ENCODE measurements at regions not wholly inside any gene's neighbourhood (a gene's known extent, or its start where the extent isn't known, plus 50 kb on each side); places are given as distances from the start of the nearest gene placed in this dataset.

DNA sequence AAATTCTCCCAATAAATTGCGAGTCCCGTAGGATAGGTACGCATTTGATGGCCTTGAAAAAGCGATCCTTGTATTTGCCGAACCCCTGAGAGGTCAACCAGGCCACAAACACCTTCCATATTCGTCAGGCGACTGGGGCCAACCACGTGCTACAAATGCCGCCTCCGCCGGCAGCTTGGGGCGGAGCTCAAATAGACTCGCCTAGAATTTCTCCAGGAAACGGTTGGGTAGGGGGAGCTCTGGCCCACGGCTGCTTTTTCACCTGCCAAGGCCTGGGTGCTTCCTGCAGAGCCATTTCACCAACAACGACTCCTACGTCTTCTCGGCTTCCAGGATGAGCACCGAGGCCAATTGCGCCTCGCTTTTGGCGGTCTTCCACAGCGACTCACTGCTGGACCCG, 53.4 kb upstream of the KIF5B start (continued):
- TF ChIP-seq SMARCC2 (IDR thresholded peaks at IDR 0.05; ENCODE audit: low read depth) (no peak), STAG1 (CRISPR knock-in tag; IDR thresholded peaks at IDR 0.05; ENCODE audit: borderline replicate concordance) (no peak), SMC3 (conservative IDR thresholded peaks at IDR 0.05; ENCODE audit: insufficient read depth, low read depth, low read length) (no peak), TAF15 (IDR thresholded peaks at IDR 0.05; ENCODE audit: low read depth, low read length) (no peak), RHOXF2B (CRISPR knock-in tag; conservative IDR thresholded peaks at IDR 0.05) (no peak), ZNF184 (CRISPR knock-in tag; IDR thresholded peaks at IDR 0.05) (no peak), FOXP1 (CRISPR knock-in tag; IDR thresholded peaks at IDR 0.05) (no peak), OTX1 (CRISPR knock-in tag; IDR thresholded peaks at IDR 0.05) (no peak), TARDBP (IDR thresholded peaks at IDR 0.05) (no peak), SREBF1 (IDR thresholded peaks at IDR 0.05; ENCODE audit: borderline replicate concordance, low read depth, low read length) (no peak), ZBED1 (IDR thresholded peaks at IDR 0.05) (no peak), MYC (IDR thresholded peaks at IDR 0.05; ENCODE audit: low read depth, low read length) (peak; percentile 57), MYC (CRISPR knock-in tag; IDR thresholded peaks at IDR 0.05; ENCODE audit: borderline replicate concordance, low read depth) (no peak)
- TF ChIP-seq, protein P1, sequence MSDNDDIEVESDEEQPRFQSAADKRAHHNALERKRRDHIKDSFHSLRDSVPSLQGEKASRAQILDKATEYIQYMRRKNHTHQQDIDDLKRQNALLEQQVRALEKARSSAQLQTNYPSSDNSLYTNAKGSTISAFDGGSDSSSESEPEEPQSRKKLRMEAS (CRISPR knock-in tag; IDR thresholded peaks at IDR 0.05) = peak; percentile 35; the same call in 1 of the 2 replicates
- TF ChIP-seq, protein P2, sequence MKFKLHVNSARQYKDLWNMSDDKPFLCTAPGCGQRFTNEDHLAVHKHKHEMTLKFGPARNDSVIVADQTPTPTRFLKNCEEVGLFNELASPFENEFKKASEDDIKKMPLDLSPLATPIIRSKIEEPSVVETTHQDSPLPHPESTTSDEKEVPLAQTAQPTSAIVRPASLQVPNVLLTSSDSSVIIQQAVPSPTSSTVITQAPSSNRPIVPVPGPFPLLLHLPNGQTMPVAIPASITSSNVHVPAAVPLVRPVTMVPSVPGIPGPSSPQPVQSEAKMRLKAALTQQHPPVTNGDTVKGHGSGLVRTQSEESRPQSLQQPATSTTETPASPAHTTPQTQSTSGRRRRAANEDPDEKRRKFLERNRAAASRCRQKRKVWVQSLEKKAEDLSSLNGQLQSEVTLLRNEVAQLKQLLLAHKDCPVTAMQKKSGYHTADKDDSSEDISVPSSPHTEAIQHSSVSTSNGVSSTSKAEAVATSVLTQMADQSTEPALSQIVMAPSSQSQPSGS (CRISPR knock-in tag; IDR thresholded peaks at IDR 0.05) = no peak
- TF ChIP-seq, protein P3, sequence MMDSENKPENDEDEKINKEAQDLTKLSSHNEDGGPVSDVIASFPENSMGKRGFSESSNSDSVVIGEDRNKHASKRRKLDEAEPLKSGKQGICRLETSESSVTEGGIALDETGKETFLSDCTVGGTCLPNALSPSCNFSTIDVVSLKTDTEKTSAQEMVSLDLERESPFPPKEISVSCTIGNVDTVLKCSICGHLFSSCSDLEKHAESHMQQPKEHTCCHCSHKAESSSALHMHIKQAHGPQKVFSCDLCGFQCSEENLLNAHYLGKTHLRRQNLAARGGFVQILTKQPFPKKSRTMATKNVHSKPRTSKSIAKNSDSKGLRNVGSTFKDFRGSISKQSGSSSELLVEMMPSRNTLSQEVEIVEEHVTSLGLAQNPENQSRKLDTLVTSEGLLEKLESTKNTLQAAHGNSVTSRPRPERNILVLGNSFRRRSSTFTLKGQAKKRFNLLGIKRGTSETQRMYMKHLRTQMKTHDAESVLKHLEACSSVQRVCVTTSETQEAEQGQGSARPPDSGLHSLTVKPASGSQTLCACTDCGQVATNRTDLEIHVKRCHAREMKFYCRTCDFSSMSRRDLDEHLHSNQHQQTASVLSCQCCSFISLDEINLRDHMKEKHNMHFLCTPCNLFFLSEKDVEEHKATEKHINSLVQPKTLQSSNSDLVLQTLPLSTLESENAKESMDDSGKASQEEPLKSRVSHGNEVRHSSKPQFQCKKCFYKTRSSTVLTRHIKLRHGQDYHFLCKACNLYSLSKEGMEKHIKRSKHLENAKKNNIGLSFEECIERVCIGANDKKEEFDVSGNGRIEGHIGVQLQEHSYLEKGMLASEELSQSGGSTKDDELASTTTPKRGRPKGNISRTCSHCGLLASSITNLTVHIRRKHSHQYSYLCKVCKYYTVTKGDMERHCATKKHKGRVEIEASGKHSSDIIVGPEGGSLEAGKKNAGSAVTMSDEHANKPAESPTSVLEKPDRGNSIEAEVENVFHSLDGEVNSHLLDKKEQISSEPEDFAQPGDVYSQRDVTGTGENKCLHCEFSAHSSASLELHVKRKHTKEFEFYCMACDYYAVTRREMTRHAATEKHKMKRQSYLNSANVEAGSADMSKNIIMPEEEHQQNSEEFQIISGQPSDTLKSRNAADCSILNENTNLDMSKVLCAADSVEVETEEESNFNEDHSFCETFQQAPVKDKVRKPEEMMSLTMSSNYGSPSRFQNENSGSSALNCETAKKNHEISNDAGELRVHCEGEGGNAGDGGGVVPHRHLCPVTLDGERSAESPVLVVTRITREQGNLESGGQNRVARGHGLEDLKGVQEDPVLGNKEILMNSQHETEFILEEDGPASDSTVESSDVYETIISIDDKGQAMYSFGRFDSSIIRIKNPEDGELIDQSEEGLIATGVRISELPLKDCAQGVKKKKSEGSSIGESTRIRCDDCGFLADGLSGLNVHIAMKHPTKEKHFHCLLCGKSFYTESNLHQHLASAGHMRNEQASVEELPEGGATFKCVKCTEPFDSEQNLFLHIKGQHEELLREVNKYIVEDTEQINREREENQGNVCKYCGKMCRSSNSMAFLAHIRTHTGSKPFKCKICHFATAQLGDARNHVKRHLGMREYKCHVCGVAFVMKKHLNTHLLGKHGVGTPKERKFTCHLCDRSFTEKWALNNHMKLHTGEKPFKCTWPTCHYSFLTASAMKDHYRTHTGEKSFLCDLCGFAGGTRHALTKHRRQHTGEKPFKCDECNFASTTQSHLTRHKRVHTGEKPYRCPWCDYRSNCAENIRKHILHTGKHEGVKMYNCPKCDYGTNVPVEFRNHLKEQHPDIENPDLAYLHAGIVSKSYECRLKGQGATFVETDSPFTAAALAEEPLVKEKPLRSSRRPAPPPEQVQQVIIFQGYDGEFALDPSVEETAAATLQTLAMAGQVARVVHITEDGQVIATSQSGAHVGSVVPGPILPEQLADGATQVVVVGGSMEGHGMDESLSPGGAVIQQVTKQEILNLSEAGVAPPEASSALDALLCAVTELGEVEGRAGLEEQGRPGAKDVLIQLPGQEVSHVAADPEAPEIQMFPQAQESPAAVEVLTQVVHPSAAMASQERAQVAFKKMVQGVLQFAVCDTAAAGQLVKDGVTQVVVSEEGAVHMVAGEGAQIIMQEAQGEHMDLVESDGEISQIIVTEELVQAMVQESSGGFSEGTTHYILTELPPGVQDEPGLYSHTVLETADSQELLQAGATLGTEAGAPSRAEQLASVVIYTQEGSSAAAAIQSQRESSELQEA (IDR thresholded peaks at IDR 0.05; ENCODE audit: low read depth) = no peak

All from K562 (cell line).